Embryonic facial prominence (tissue), 1 donor: ENCODE measurements at regions not wholly inside any gene's neighbourhood (a gene's known extent, or its start where the extent isn't known, plus 50 kb on each side); places are given as distances from the start of the nearest gene placed in this dataset.

Source experiments
- DNase-seq: peaks from one replicate; pipeline ENCODE4 v3.0.0-alpha.2; 2016; ENCODE audit errors: extremely low spot score

GRCh38 chr2:129296396-129296795 is 683.1 kb upstream of the RAB6C start:
- no peak for DNase-seq

GRCh38 chr2:129296806-129297205 is 682.7 kb upstream of the RAB6C start:
- no peak for DNase-seq

- no peak for DNase-seq
Observed at GRCh38 chr2:129297430-129297829, 682.0 kb upstream of the RAB6C start.

- DNase-seq, result no peak
Observed at GRCh38 chr2:129299338-129299737, 680.1 kb upstream of the RAB6C start.

- DNase-seq, result no peak
Observed at GRCh38 chr2:129299756-129300155, 679.7 kb upstream of the RAB6C start.

GRCh38 chr2:129300456-129300855 is 679.0 kb upstream of the RAB6C start:
- no peak for DNase-seq

GRCh38 chr2:129301431-129301913 is 678.0 kb upstream of the RAB6C start:
- DNase-seq, result no peak

- DNase-seq, result no peak
Observed at GRCh38 chr2:129302106-129302505, 677.4 kb upstream of the RAB6C start.

- DNase-seq, result no peak
Observed at GRCh38 chr2:129302561-129303183, 676.8 kb upstream of the RAB6C start.

- no peak for DNase-seq
Observed at GRCh38 chr2:129314120-129314519, 665.3 kb upstream of the RAB6C start.

GRCh38 chr2:129318581-129319421 is 660.7 kb upstream of the RAB6C start:
- no peak for DNase-seq

- no peak for DNase-seq
Observed at GRCh38 chr2:129319422-129319717, 660.1 kb upstream of the RAB6C start.

- no peak for DNase-seq
Observed at GRCh38 chr2:129320288-129320687, 659.2 kb upstream of the RAB6C start.

- no peak for DNase-seq
Observed at GRCh38 chr2:129324349-129324748, 655.1 kb upstream of the RAB6C start.

- DNase-seq, result no peak
Observed at GRCh38 chr2:129325151-129325550, 654.3 kb upstream of the RAB6C start.

GRCh38 chr2:129329574-129329973 is 649.9 kb upstream of the RAB6C start:
- DNase-seq, result no peak

- DNase-seq, result no peak
Observed at GRCh38 chr2:129330504-129330903, 649.0 kb upstream of the RAB6C start.

GRCh38 chr2:129331638-129332037 is 647.8 kb upstream of the RAB6C start:
- no peak for DNase-seq

GRCh38 chr2:129334128-129334527 is 645.3 kb upstream of the RAB6C start:
- no peak for DNase-seq

GRCh38 chr2:129334696-129335410 is 644.6 kb upstream of the RAB6C start:
- no peak for DNase-seq

- DNase-seq, result no peak
Observed at GRCh38 chr2:129336276-129336675, 643.2 kb upstream of the RAB6C start.

GRCh38 chr2:129337076-129337475 is 642.4 kb upstream of the RAB6C start:
- DNase-seq, result no peak

GRCh38 chr2:129345540-129345939 is 633.9 kb upstream of the RAB6C start:
- no peak for DNase-seq
